ENCODE measurements at regions not wholly inside any gene's neighbourhood (a gene's known extent, or its start where the extent isn't known, plus 50 kb on each side); places are given as distances from the start of the nearest gene placed in this dataset.

DNA sequence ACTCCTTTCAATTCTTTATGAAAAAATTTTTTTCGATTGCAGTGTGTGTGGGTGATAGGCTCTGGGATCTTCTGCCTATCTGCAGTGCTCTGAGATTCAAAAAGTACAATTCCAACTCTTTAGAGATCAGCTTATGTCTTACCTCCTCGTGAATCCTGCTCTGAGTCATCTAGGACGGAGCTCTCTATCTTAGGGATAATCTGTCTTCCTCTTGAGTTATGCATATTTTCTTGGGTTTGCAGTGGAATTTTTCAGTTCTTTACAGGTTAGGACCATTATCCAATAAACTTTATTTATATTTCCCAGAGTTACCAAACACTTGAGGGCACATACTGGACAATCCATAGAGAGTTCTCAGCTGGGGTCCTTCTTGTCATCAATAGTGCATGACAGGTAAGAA is 428.6 kb downstream of the ACTR3B start:
- Mint-ChIP-seq H3K9me3 (ENCODE audit: unreplicated experiment) (peaks cover 42% of the 10 kb centered on the region), H3K36me3 (ENCODE audit: unreplicated experiment) (no peaks in the 10 kb centered on the region), H3K4me1 (ENCODE audit: unreplicated experiment) (no peaks in the 10 kb centered on the region), H3K4me3 (ENCODE audit: unreplicated experiment) (no peak overlapping the region), H3K27ac (ENCODE audit: unreplicated experiment) (no peak overlapping the region), H3K27me3 (ENCODE audit: unreplicated experiment) (no peaks in the 10 kb centered on the region)
- DNase-seq (ENCODE audit: extremely low spot score, unreplicated experiment) = no peak
- TF ChIP-seq, protein P1, sequence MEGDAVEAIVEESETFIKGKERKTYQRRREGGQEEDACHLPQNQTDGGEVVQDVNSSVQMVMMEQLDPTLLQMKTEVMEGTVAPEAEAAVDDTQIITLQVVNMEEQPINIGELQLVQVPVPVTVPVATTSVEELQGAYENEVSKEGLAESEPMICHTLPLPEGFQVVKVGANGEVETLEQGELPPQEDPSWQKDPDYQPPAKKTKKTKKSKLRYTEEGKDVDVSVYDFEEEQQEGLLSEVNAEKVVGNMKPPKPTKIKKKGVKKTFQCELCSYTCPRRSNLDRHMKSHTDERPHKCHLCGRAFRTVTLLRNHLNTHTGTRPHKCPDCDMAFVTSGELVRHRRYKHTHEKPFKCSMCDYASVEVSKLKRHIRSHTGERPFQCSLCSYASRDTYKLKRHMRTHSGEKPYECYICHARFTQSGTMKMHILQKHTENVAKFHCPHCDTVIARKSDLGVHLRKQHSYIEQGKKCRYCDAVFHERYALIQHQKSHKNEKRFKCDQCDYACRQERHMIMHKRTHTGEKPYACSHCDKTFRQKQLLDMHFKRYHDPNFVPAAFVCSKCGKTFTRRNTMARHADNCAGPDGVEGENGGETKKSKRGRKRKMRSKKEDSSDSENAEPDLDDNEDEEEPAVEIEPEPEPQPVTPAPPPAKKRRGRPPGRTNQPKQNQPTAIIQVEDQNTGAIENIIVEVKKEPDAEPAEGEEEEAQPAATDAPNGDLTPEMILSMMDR (IDR thresholded peaks at IDR 0.05) = no peak

DNA sequence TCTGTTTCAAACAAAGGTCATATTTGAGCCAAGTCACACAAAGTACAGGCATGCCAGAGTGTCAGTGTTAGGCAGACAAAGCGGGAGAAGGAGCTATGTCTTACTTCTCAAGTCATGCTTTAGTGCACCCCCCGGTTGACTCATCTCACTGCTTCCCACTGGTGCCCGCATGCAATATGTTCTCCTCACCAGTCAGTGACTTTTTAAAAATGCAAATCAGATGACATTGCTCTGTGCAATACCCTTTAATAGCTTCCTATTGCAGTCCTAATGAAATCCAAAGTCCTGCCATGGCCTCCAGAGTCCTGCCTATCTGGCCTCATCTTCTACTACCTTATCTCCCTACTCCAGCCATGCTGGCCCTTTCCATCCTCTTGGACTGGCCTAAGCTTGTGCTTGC is 429.1 kb downstream of the ACTR3B start:
- H3K27ac Mint-ChIP-seq (ENCODE audit: unreplicated experiment) = no peak overlapping the region
- no peak overlapping the region for H3K4me3 Mint-ChIP-seq (ENCODE audit: unreplicated experiment)
- TF ChIP-seq, protein P1 (IDR thresholded peaks at IDR 0.05) = no peak
- H3K27me3 Mint-ChIP-seq (ENCODE audit: unreplicated experiment) = no peaks in the 10 kb centered on the region
- no peaks in the 10 kb centered on the region for H3K36me3 Mint-ChIP-seq (ENCODE audit: unreplicated experiment)
- H3K9me3 Mint-ChIP-seq (ENCODE audit: unreplicated experiment) = peaks cover 37% of the 10 kb centered on the region
- no peaks in the 10 kb centered on the region for H3K4me1 Mint-ChIP-seq (ENCODE audit: unreplicated experiment)
- no peak for DNase-seq (ENCODE audit: extremely low spot score, unreplicated experiment)

DNA sequence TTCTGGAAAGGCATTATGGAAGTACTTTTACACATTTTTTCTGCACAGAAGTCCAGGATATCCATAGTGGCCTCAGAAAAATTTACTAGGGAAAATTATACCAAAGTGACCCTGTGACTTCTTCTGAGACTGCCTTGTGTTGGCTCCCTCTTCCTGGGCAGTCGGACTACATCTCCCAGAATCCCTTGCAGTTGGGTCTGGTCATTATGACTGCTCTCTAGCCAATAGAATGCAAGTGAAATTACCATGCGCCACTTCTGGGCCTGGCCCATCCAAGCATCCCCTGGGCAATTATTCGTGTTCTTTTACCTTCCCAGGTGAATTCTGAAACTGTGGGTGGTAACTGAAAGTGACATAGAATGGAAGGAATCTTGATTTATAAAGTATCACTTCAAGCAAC is 430.9 kb downstream of the ACTR3B start:
- no peaks in the 10 kb centered on the region for H3K4me1 Mint-ChIP-seq (ENCODE audit: unreplicated experiment)
- no peaks in the 10 kb centered on the region for H3K36me3 Mint-ChIP-seq (ENCODE audit: unreplicated experiment)
- no peaks in the 10 kb centered on the region for H3K27me3 Mint-ChIP-seq (ENCODE audit: unreplicated experiment)
- DNase-seq (ENCODE audit: extremely low spot score, unreplicated experiment) = no peak
- H3K27ac Mint-ChIP-seq (ENCODE audit: unreplicated experiment) = no peak overlapping the region
- TF ChIP-seq, protein P1 (IDR thresholded peaks at IDR 0.05) = no peak
- no peak overlapping the region for H3K4me3 Mint-ChIP-seq (ENCODE audit: unreplicated experiment)
- peaks cover 31% of the 10 kb centered on the region for H3K9me3 Mint-ChIP-seq (ENCODE audit: unreplicated experiment)

DNA sequence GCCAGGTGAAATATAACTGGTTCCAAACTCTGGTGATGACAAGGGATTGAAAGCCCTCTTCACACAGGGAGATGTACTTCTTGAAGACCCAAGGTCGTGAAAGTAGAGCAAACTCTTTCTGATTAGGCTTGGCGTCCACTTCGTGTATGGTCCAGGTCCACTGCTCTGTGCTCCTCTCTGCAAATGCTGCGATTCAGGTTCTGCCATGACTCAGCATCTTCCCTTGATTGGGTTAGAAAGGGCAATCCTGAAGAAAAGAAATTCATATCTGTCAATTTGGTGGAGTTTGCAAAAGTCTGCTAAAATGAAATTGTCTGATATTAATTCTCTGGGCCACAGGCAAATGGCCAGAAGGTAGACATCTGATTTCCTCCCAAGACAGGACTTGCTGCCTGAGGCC is 431.4 kb downstream of the ACTR3B start:
- no peaks in the 10 kb centered on the region for H3K27me3 Mint-ChIP-seq (ENCODE audit: unreplicated experiment)
- no peak overlapping the region for H3K4me3 Mint-ChIP-seq (ENCODE audit: unreplicated experiment)
- peaks cover 36% of the 10 kb centered on the region for H3K9me3 Mint-ChIP-seq (ENCODE audit: unreplicated experiment)
- H3K27ac Mint-ChIP-seq (ENCODE audit: unreplicated experiment) = no peak overlapping the region
- no peaks in the 10 kb centered on the region for H3K4me1 Mint-ChIP-seq (ENCODE audit: unreplicated experiment)
- no peaks in the 10 kb centered on the region for H3K36me3 Mint-ChIP-seq (ENCODE audit: unreplicated experiment)
- TF ChIP-seq, protein P1 (IDR thresholded peaks at IDR 0.05) = no peak
- DNase-seq (ENCODE audit: extremely low spot score, unreplicated experiment) = no peak

DNA sequence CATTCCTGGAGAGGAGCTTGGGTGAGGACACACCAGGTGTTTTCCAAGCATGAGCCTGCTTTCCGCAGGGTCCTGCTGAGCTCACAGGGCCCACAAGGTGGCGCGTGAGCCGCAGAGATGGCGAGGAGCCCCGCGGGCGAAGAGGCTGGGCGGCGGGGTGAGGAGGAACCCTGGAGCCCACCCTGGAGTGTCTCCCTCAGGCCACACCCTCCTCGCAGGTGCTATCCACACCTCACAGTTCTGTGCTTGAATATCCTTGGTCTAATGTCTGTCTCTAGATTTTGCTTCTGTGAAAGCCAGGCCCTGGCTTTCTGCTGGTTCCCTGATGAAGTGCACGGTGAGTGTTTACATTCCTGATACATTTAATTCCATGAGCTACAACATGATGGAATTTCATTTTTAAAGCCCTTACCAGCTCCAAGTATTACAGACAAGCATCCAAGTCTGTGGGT is 433.6 kb downstream of the ACTR3B start:
- Mint-ChIP-seq H3K27ac (ENCODE audit: unreplicated experiment) (no peak overlapping the region), H3K9me3 (ENCODE audit: unreplicated experiment) (peaks cover 42% of the 10 kb centered on the region), H3K36me3 (ENCODE audit: unreplicated experiment) (no peaks in the 10 kb centered on the region), H3K4me3 (ENCODE audit: unreplicated experiment) (no peak overlapping the region), H3K4me1 (ENCODE audit: unreplicated experiment) (no peaks in the 10 kb centered on the region), H3K27me3 (ENCODE audit: unreplicated experiment) (no peaks in the 10 kb centered on the region)
- TF ChIP-seq, protein P1 (IDR thresholded peaks at IDR 0.05) = no peak
- DNase-seq (ENCODE audit: extremely low spot score, unreplicated experiment) = no peak

Data from osteocyte (in vitro differentiated cells).